HG02623 (cell line): ENCODE measurements at regions not wholly inside any gene's neighbourhood (a gene's known extent, or its start where the extent isn't known, plus 50 kb on each side); places are given as distances from the start of the nearest gene placed in this dataset.

Experiments
- ATAC-seq: cut with Tn5 transposase; IDR thresholded peaks from one replicate; pipeline ENCODE4 v1.9.1; 2021; ENCODE audit warnings: moderate library complexity; ENCODE audit not compliant: unreplicated experiment

DNA sequence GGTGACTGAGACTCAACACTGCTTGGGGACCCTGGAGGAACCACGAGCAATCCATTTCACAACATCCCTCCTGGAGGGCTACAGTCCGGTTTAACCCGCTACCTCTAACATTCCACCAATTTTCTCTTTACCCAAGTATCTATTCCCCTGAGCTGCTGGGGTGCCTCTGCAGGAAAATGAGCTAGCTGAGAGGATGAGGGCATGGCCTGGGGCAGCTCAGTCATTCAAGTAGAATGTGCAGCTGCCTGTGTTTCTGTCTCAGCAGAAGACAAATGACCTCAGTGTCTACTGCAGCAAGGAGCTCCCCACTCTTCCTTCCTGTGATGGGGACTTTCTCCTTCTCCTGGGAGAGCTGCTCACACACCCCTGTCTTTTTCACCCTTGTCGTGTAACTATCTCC is 120.8 kb downstream of the ZNF518B start:
- ATAC-seq, result no peak

- no peak for ATAC-seq
Measured at GRCh38 chr4:10335050-10335449, 122.2 kb downstream of the ZNF518B start.

- ATAC-seq, result no peak
Measured at GRCh38 chr4:10334506-10335028, 122.7 kb downstream of the ZNF518B start.

- ATAC-seq, result no peak
Measured at GRCh38 chr4:10333942-10334341, 123.3 kb downstream of the ZNF518B start.

DNA sequence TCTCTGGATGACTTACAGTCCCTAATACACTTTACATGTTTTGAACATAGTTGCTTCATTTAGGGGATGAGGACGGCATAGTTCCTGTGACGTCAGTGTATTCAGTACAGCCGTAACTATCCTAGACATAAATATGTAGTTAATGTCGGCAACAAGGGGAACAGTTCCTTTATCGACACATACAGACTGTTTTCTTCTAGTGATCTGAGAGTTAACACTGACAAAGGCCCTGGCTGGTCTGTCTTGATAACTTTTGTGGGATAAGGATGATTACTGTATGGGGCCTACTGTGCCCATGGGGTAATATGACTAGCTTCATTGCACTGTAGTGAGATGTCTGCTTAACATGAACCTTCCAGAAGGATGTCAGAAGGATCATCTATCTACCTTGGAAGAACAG is 131.2 kb downstream of the ZNF518B start:
- ATAC-seq, result no peak

GRCh38 chr4:10321931-10322330 is 135.3 kb downstream of the ZNF518B start:
- no peak for ATAC-seq

- no peak for ATAC-seq
Measured at GRCh38 chr4:10320130-10320529, 137.1 kb downstream of the ZNF518B start.

DNA sequence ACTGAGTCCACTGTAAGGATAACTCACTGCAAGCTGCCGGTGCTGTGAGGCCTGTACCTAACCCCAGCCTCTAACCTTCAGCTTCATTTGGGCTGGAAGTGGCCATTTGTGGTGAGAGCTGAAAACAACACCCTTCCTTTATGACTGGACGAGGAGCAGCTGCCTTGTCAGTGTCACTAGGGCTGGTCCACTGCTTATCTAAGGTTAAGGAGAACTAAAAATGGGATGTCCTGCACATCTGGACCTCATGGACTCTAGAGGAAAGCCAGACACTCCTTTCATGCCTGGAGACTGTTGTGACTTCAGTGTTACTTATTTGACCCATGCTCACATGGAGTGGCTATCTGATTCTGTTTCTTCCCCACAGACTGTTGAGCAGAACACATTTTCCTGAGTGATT is 139.9 kb downstream of the ZNF518B start:
- ATAC-seq, result no peak

DNA sequence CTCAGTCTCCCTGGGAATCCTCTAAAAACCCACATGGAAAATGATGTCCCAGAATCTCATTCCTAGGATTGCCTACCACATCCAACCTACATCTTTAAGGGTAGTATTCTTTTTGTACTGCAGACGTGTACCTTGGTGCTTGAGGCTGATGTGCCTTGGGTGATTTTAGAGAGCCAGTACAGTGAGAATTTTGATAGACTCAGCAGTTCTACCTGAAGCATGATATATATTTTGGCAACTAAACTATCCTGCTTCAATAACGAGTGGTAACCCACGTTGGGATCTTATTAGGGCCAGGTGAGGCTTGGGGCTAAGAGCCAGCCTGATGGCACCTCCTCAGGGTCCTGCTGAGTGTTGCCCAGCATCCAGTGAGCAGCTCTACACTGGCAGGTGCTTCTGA is 140.4 kb downstream of the ZNF518B start:
- no peak for ATAC-seq

DNA sequence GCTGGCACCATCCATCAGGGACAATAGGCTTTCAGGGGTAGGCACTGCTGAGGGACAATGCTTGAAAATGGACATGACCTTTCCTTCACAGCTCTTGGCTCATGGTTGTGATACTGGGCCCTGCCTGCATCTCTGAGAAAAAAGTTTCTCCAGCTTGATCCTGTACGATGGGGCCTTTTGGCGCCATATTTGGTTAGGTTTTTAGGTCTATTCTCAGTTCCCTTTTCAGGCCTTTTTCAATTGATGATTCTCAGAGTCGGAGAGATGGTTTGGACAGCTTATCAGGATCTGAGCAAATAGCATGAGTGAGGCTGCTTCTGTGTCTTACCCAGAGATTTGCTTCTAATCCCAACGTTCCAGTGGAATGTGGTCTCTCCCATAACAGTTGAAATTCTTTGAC is 141.6 kb downstream of the ZNF518B start:
- no peak for ATAC-seq

DNA sequence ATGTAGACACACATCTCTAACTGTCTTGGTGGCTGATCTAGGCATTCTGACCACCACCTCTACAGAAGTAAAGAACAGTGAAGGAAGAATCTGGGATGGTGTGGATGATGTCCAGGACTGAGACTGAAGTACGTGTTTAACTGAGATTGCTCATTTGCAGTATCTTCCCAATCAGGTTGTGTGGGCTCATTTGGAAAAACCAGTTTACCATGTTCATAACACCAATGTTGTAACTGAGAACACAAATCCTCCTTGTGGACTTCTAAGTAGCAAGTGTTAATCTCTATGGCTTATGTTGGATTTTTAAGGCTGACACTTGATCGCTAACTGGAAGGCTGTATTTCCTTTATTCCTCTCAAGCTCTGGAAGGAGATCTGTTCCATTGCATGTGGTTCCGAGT is 144.7 kb downstream of the ZNF518B start:
- no peak for ATAC-seq

DNA sequence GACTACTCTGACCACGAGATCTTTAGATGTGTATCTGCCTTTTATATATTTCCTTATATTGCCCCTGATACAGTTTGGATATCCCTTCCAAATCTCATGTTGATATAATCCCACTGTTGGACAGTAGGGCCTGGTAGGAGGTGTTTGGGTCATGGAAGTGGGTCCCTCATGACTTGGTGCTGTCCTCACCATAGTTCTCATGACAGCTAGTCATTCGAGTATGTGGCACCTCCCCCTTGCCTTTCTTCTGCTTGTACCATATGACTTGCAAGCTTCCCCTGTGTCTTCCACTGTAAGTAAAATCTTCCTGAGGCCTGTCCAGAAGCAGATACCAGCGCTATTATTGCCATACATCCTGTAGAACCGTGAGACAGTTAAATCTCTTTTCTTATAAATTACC is 145.3 kb downstream of the ZNF518B start:
- no peak for ATAC-seq

GRCh38 chr4:10305816-10306215 is 151.4 kb downstream of the ZNF518B start:
- no peak for ATAC-seq

- no peak for ATAC-seq
Measured at GRCh38 chr4:10303291-10303690, 153.9 kb downstream of the ZNF518B start.

DNA sequence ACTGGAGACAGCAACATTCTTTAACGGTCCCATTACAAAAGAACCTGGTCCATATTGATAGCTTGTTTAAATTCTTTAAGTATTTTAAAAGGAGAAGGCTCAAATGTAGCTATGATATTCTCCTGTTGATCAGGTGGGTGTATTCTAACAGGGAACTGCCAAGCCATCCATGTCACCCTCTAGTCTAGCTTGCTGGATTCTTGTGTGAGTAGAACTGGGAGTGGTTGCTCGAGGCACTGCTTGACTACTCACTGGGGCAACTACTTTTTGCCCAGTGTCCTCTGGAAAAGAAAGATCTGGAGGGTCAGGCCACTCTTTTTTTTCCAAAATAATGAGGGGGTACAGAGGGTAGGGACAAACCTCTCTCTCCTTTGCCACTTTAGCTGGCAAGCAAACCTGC is 155.1 kb downstream of the ZNF518B start:
- no peak for ATAC-seq

DNA sequence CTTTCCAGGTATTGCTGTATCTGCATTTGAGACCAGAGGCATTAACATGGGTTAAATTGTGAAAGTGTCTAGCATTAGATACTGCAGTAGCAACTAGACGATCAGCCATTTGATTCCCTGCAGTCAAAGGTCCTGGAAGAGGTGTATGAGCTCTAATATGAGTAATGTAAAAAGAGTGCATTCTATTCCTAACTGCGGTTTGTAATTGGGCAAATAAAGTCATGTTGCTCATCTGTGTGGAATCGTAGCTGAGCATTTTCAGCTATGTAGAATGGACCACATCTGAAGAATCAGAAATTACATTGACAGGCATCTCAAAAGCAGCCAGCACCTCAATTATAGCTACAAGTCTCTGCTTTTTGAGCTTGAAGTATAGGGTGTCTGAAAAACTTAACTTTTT is 157.6 kb downstream of the ZNF518B start:
- no peak for ATAC-seq

DNA sequence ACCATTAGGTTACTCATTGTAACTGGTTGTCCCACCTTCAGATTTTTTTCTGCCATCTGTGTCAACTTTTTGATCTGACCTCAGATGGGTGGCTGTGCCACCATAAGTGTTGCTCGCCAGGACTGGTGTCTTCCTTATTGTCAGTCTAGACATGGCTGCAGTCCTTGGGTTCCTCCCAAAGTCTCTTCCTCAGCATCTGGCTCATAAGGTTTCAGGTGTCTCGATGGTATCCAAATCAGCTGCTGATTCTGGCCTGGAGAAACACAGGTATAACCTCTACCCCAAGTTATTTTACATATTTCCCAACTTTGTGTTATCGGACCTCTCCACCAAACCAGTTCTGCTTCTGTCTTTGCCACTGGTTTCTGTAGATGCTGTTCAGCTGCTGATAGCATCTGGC is 158.5 kb downstream of the ZNF518B start:
- ATAC-seq, result no peak

DNA sequence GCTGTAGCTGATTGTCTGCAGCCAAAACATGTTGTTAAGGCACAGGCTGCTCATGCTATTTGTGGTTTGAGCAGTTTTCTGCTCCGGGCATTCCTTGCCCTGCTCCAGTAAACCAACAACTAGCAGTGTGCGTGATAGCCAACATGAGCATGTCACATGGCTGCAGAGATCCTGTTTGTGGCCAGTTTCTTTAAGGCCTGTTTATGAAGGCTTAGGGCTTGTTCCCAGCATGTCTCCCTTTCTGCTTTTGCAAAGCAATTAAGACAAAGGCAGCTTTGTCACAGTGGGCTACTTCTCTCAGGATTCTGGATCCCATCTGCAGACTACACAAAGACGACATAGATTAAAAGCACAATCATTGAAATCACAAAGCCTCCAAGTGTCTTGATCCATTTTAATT is 160.5 kb downstream of the ZNF518B start:
- ATAC-seq, result no peak

DNA sequence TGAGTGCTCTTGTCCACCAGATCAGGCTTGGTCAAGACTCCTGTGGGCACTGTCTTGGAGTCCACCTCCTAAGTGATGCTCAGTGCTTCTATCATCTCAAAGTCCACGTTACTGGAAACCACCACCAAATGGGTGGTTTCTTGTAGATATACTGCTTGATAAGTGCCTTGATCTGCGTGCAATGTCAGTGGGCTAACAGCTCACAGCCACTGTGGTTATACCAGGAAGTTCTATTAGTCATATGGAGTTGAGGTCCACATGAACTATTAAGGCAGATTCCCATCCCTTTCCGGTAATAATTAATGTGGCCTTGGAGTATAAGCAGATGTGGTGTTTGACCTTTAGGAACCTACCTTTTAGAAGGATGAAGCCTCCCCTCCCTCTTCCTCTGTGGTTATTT is 161.9 kb downstream of the ZNF518B start:
- no peak for ATAC-seq

DNA sequence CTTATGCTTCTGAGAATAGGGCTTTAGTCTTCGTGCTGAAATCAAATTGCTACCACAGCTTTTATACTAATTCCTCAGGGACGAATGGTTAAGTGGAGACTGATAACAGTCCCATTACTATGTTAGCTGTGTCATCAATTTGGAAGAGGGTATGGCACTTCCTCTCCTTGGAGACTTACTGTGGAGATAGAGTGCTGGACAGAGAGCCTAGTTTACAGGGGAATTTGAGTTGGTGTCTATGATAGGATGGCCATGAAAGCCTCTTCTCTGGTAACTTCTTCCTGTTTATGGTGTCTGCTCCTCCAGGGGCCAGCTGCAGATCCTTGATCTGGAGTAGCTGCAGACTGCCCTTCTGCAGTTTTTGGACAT is 167.7 kb downstream of the ZNF518B start:
- no peak for ATAC-seq

DNA sequence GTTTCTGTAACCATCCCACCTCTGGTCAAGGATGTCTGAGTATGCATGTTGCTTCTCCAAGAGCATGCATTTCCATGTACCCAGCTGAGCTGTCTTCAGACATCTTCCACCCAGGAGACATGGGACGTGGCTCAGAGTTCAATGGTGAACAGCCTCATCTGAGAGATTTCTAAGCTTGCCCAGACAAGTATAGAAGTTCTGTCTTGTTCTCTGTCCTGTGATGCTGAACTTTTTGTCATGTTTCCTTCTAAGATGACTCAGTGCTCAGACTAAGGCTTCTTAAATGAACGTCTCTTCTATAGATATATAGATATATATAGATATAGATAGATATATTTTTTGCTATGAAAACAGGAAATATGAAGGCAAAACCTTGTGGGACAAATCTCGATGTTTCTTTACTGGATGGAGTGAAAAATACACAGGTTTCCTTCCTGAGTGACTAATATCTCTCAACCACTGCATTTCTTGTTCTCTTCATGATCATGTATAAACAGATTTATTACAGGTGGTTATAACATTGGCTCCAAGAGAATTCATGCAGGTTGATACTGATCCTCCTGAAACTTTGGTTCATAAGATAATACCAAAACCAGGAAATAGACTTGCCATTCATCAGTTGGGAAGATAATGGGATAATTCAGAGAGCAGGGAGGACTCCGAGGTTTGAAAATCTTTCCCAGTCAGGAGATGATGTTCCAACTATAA is 168.2 kb downstream of the ZNF518B start:
- ATAC-seq, result no peak

GRCh38 chr4:10285028-10285427 is 168.4 kb upstream of the WDR1 start:
- ATAC-seq, result no peak

DNA sequence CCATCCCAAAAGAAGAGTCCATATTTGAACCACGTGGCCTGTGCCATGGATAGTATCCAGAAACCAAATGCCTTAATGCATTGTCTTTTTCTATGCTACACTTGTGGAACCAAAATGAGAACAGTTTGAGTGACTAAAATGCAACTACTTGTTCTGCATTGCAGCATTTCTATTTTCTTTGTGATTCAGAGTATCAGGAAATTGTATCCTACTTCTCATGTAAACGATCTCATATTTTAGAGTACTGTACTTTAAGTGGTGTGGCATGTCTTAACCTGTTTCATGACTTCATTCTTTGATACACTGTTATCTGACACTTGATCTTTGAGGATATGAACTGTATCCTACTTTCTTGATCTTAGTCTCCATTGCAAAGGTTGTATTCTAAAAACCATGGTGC is 167.2 kb upstream of the WDR1 start:
- ATAC-seq, result no peak
